Body of pancreas (tissue), 4 donors: ENCODE measurements at regions not wholly inside any gene's neighbourhood (a gene's known extent, or its start where the extent isn't known, plus 50 kb on each side); places are given as distances from the start of the nearest gene placed in this dataset.

Experiments
- ATAC-seq: fragments of 150-250 bp; one replicate; pipeline ENCODE4 v1.9.1; 2016
- DNase-seq, 4 donors: peaks; one replicate each; pipeline ENCODE4 v3.0.0-alpha.2; 2019
- H3K27ac ChIP-seq, 4 donors: fragments of 200-600 bp; sonication (generic); 1 replicate in 3 of 4; 2 replicates in 1 of 4; pipeline versions ENCODE4 v1.5.1 to v1.6.1; 2016 to 2019; ENCODE audit warnings: mild to moderate bottlenecking in 1 of 4, mixed read lengths in 1 of 4, moderate library complexity in 1 of 4
- H3K27me3 ChIP-seq, 2 donors: fragments of 200-600 bp; sonication (generic); one replicate each; pipeline ENCODE4 v1.6.0; 2016; ENCODE audit warnings: mild to moderate bottlenecking in 1 of 2
- H3K36me3 ChIP-seq, 2 donors: fragments of 200-600 bp; sonication (generic); replicated peaks in 1 of 2; 2 replicates each; pipeline ENCODE4 v1.5.1; 2016; ENCODE audit warnings: low read depth in 2 of 2; ENCODE audit not compliant: insufficient read depth in 1 of 2
- H3K4me1 ChIP-seq: fragments of 200-600 bp; sonication (generic); one replicate; pipeline ENCODE4 v1.6.0; 2016
- H3K4me3 ChIP-seq, 2 donors: fragments of 200-600 bp; sonication (generic); 1 replicate in 1 of 2; 2 replicates in 1 of 2; pipeline ENCODE4 v1.5.1; 2016 to 2019
- H3K9me3 ChIP-seq, 3 donors: fragments of 200-600 bp; sonication (generic); 1 replicate in 2 of 3; 2 replicates in 1 of 3; pipeline ENCODE4 v1.5.1; 2016
- CTCF ChIP-seq, 7 experiments: fragments of 450-650 bp in 4 of 7; fragments of 200-600 bp in 3 of 7; sonication (generic) in 3 of 7; IDR thresholded peaks; one replicate each; pipeline ENCODE4 v1.5.1; 2016 to 2019; ENCODE audit warnings: antibody characterized with exemption in 7 of 7
- POLR2A ChIP-seq, 3 donors: fragments of 450-650 bp; IDR thresholded peaks; one replicate each; pipeline ENCODE4 v1.6.1; 2016; ENCODE audit warnings: antibody characterized with exemption in 3 of 3, mild to moderate bottlenecking in 2 of 3
- WGBS, 2 donors: methylation state at CpG; one replicate each; pipeline ENCODE4 v1.1.5; 2017; 5-methylcytosine and 5-hydroxymethylcytosine counted together
- intact Hi-C: fragments of 100-400 bp; cut with DNase I; formaldehyde crosslinking; loops from one replicate; pipeline ENCODE4 v1.15.1; 2023

- no peak overlapping the region for H3K4me3 ChIP-seq
- peaks cover 49% of the 10 kb centered on the region for H3K4me1 ChIP-seq
- ATAC-seq: no peak
- no peaks in the 10 kb centered on the region for H3K36me3 ChIP-seq
- intact Hi-C loops: no loop called here
- TF ChIP-seq POLR2A (IDR thresholded peaks at IDR 0.05) (no peak), CTCF (IDR thresholded peaks at IDR 0.05) (no peak)
- no peaks in the 10 kb centered on the region for H3K27me3 ChIP-seq
- no peaks in the 10 kb centered on the region for H3K9me3 ChIP-seq
- no peak for DNase-seq
- WGBS, 2 donors: 77 to 79% methylated on average over 15 to 16 of the region's 16 CpGs
- H3K27ac ChIP-seq: peak overlapping the region in 3 of 4 donors; percentile 9 to 55 (median 49)
These were observed 192.1 kb upstream of the KLF14 start for GRCh38 chr7:130926001-130926691.

DNA sequence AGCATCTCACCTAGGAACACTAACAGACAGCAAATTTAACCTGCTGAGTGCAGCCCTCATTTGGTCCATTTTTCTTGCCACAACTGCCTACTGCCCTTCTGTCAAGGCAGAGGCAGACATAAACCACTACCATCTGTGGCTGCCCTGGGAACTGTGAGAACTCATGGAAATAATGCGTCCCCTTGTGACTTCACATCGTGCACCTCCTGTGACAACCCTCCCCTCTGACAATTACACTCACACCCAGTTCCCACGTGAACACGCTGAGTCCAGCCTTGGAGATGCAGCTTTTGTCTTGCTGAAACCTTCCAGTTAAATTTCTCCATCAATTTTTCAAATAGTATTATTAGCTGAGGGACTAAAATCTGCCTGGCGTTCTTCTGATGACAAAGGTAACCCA lies 193.1 kb upstream of the KLF14 start:
- no peak overlapping the region for H3K4me3 ChIP-seq
- H3K4me1 ChIP-seq: peaks cover 43% of the 10 kb centered on the region
- H3K27me3 ChIP-seq: no peaks in the 10 kb centered on the region
- H3K27ac ChIP-seq: no peak overlapping the region
- 82 to 98% methylated on average over 5 of the region's 5 CpGs for WGBS, 2 donors
- no peak for ATAC-seq
- H3K9me3 ChIP-seq: no peaks in the 10 kb centered on the region
- intact Hi-C loops: no loop called here
- H3K36me3 ChIP-seq: no peaks in the 10 kb centered on the region
- no peak for DNase-seq
- TF ChIP-seq CTCF (IDR thresholded peaks at IDR 0.05) (no peak), POLR2A (IDR thresholded peaks at IDR 0.05) (no peak)

DNA sequence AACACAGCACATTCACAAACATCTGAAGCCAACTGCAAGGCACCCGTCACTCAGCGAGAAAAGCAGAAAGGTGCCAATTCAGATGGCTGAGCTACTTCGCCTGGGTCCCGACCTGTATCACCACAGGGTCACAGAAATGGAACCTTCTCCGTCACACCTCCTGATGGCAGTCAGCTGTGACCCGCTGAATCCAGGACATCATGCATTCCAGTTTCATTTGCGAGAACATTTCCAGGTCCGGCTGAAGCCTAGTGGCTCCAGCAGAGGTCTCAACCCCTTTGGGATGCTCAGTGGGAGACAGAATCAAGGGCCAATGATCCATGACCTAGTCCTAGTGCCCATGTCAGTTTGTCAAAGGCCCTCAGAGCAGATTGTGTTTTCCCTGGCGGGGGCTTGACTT lies 193.6 kb upstream of the KLF14 start:
- peaks cover 38% of the 10 kb centered on the region for H3K4me1 ChIP-seq

DNA sequence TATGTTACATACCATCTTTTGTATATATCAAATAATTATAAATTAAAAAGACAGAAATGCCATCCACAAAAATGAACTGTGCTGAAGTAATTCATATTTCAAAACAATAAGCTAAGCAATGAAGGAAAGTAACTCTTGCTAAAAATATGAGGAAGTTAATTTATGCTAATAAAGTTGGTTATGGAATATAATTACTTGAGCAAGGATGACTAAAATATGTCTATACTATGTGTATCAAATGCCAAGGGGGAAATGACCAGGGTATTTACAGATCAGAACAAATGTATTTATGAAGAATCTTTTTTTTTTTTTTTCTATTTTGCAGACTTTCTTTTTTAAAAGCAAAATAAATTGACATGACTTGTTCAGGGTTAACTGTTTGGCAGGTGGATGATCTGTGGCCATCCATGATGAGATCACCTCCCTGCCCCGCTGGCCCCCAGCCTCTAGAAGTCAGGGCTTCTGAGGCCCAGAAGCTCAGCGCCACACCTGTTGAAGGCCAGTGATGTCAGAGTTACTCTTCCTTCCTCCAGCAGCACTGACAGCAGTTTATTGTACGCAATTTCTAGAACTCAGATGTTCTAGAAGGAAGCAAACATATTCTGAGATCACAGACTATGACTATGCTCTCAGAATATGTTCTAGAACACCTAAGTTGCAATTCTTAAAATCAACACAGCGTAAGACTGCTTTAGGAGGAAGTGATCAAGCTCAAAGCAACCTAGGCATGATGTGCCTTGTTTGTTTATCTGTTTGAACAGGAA lies 196.1 kb upstream of the KLF14 start:
- DNase-seq (peak in 2 of 4 donors; percentile 33 to 34), ATAC-seq (peak; percentile 20)
- intact Hi-C loops: no loop called here
- no peaks in the 10 kb centered on the region for H3K9me3 ChIP-seq
- peak overlapping the region in 1 of 4 donors; percentile 30 for H3K27ac ChIP-seq
- TF ChIP-seq POLR2A (IDR thresholded peaks at IDR 0.05) (no peak), CTCF (IDR thresholded peaks at IDR 0.05) (no peak)
- WGBS, 2 donors: 62 to 83% methylated on average over 4 of the region's 4 CpGs
- peaks cover 22% of the 10 kb centered on the region for H3K4me1 ChIP-seq
- H3K27me3 ChIP-seq: no peaks in the 10 kb centered on the region
- no peaks in the 10 kb centered on the region for H3K36me3 ChIP-seq
- no peak overlapping the region for H3K4me3 ChIP-seq

More for the DNA sequence above, 193.6 kb upstream of the KLF14 start:
- H3K27ac ChIP-seq: no peak overlapping the region
- no peaks in the 10 kb centered on the region for H3K27me3 ChIP-seq
- TF ChIP-seq POLR2A (IDR thresholded peaks at IDR 0.05) (no peak), CTCF (IDR thresholded peaks at IDR 0.05) (no peak)
- no peaks in the 10 kb centered on the region for H3K36me3 ChIP-seq
- H3K4me3 ChIP-seq: no peak overlapping the region
- no peaks in the 10 kb centered on the region for H3K9me3 ChIP-seq
- 91 to 98% methylated on average over 9 of the region's 9 CpGs for WGBS, 2 donors
- no peak for DNase-seq
- intact Hi-C loops: no loop called here
- no peak for ATAC-seq
